ENCODE measurements at regions not wholly inside any gene's neighbourhood (a gene's known extent, or its start where the extent isn't known, plus 50 kb on each side); places are given as distances from the start of the nearest gene placed in this dataset.

DNA sequence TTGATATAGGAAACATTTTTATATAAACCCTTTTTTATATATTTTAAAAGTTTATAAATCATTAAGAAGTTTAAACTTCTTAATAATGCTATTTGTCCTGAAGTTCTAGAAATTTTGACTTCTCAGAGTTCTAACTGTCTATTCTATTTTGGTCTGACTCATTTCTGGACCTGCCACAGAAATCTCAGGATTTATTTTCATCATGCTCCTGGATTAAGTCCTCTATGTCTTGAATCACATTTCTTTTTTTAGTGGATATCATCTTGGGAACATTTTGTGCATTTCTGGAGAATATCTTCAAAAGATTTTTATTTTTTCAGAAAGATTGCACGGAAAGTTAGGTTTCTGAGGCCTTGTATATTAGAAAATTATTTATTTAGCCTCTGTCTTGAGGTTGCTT is 289.1 kb downstream of the NDFIP2 start:
- H3K4ac ChIP-seq (ENCODE audit: low read depth, low read length), result no peak overlapping the region
- no peak overlapping the region for H2BK20ac ChIP-seq (ENCODE audit: low read depth, low read length)
- H4K8ac ChIP-seq (ENCODE audit: low read depth in 2 of 2, low read length in 2 of 2), result no peak overlapping the region
- no peak overlapping the region for H2BK120ac ChIP-seq (ENCODE audit: low read depth, low read length)
- POLR2A ChIA-PET (ENCODE audit: unreplicated experiment), result no interaction called here
- H3K27ac ChIP-seq (ENCODE audit: insufficient read depth, low read length), result no peak overlapping the region
- no peaks in the 10 kb centered on the region for H3K79me1 ChIP-seq (ENCODE audit: low read depth in 1 of 2, low read length in 2 of 2)
- no peak overlapping the region for H2AK5ac ChIP-seq (ENCODE audit: low read depth, low read length)
- WGBS, 2 experiments (ENCODE audit: extremely low coverage in 2 of 2, insufficient read length in 1 of 2), result no CpG with 5 or more reads among the region's 1 CpG
- intact Hi-C loops (cut with micrococcal nuclease), result loop anchor here (10.0 kb wide), 1 partner anchor 225 kb away; no protein-coding TSS in a partner anchor
- no peak overlapping the region for H3K9ac ChIP-seq (ENCODE audit: low read depth, low read length)
- no TSS peak for BruUV-seq (replicated peaks)
- H2AFZ ChIP-seq (replicated peaks; ENCODE audit: low read length, poor library complexity), result no peak overlapping the region
- H3K4me2 ChIP-seq (ENCODE audit: low read depth, low read length), result no peak overlapping the region
- no peak overlapping the region for H2BK15ac ChIP-seq (ENCODE audit: low read depth, low read length)
- CTCF ChIA-PET, result interaction anchor here (0.6 kb wide), 1 partner anchor 287 kb away, joined by 4 read pairs; no protein-coding TSS in a partner anchor
- dilution Hi-C loops (cut with HindIII; ENCODE audit: low sequenced_read_pairs, unreplicated experiment), result no loop called here
- TF ChIP-seq BHLHE40 (IDR thresholded peaks at IDR 0.05; ENCODE audit: low read depth, low read length) (no peak), RCOR1 (IDR thresholded peaks at IDR 0.05; ENCODE audit: insufficient replicate concordance, low read length) (no peak), CHD1 (IDR thresholded peaks at IDR 0.05; ENCODE audit: low read depth, low read length) (no peak), FOS (IDR thresholded peaks at IDR 0.05; ENCODE audit: low read depth, low read length) (no peak), MXI1 (IDR thresholded peaks at IDR 0.05; ENCODE audit: borderline replicate concordance, low read depth, low read length) (no peak), NFE2L2 (IDR thresholded peaks at IDR 0.05; ENCODE audit: low read depth, low read length) (no peak), MAZ (IDR thresholded peaks at IDR 0.05; ENCODE audit: borderline replicate concordance, low read depth, low read length) (no peak), RAD21 (IDR thresholded peaks at IDR 0.05; ENCODE audit: low read length) (no peak), MAFK (IDR thresholded peaks at IDR 0.05; ENCODE audit: low read depth, low read length) (no peak), SMC3 (IDR thresholded peaks at IDR 0.05; ENCODE audit: low read depth, low read length) (no peak)
- TF ChIP-seq, protein P1, sequence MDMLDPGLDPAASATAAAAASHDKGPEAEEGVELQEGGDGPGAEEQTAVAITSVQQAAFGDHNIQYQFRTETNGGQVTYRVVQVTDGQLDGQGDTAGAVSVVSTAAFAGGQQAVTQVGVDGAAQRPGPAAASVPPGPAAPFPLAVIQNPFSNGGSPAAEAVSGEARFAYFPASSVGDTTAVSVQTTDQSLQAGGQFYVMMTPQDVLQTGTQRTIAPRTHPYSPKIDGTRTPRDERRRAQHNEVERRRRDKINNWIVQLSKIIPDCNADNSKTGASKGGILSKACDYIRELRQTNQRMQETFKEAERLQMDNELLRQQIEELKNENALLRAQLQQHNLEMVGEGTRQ (IDR thresholded peaks at IDR 0.05; ENCODE audit: low read depth, low read length), result no peak
- TF ChIP-seq, protein P2, sequence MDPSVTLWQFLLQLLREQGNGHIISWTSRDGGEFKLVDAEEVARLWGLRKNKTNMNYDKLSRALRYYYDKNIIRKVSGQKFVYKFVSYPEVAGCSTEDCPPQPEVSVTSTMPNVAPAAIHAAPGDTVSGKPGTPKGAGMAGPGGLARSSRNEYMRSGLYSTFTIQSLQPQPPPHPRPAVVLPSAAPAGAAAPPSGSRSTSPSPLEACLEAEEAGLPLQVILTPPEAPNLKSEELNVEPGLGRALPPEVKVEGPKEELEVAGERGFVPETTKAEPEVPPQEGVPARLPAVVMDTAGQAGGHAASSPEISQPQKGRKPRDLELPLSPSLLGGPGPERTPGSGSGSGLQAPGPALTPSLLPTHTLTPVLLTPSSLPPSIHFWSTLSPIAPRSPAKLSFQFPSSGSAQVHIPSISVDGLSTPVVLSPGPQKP (IDR thresholded peaks at IDR 0.05; ENCODE audit: borderline replicate concordance, low read depth, low read length), result no peak
- no peak overlapping the region for H3K18ac ChIP-seq (ENCODE audit: low read depth, low read length)
- no peak overlapping the region for H3K14ac ChIP-seq (replicated peaks; ENCODE audit: low read depth, low read length)
- no peaks in the 10 kb centered on the region for H3K9me1 ChIP-seq (ENCODE audit: insufficient read depth, low read length)
- no peaks in the 10 kb centered on the region for H3K9me3 ChIP-seq (ENCODE audit: control insufficient read depth, insufficient read depth, low read length)
- ATAC-seq (ENCODE audit: low read depth) (no peak), DNase-seq (no peak)
- in situ Hi-C loops (cut with MboI; ENCODE audit: low sequenced_read_pairs), result loop anchor here (10.0 kb wide), 1 partner anchor 595 kb away; no protein-coding TSS in a partner anchor
- peaks cover 2% of the 10 kb centered on the region; the same call in 1 of the 2 replicates for H3K4me1 ChIP-seq (ENCODE audit: control insufficient read depth, insufficient read depth, low read length)
- H4K91ac ChIP-seq (ENCODE audit: insufficient read depth, low read depth, low read length), result no peak overlapping the region
- no peak overlapping the region for H3K4me3 ChIP-seq (ENCODE audit: insufficient read depth, low read depth, low read length)
- no peaks in the 10 kb centered on the region for H3K27me3 ChIP-seq (ENCODE audit: control insufficient read depth, insufficient read depth, low read length)
- no peaks in the 10 kb centered on the region for H3K36me3 ChIP-seq (ENCODE audit: control insufficient read depth, insufficient read depth, low read length)
- no peak overlapping the region for H4K5ac ChIP-seq (ENCODE audit: low read depth, low read length)
- no peaks in the 10 kb centered on the region for H4K20me1 ChIP-seq (ENCODE audit: insufficient read depth, low read length)
- no peak overlapping the region for H3K23ac ChIP-seq (ENCODE audit: low read depth, low read length)
- no peak overlapping the region for H3K56ac ChIP-seq (ENCODE audit: extremely low read depth, insufficient read depth, low read length)
- no peak overlapping the region for H2AK9ac ChIP-seq (replicated peaks; ENCODE audit: low read depth, low read length, poor library complexity)
- no peak overlapping the region for H2BK5ac ChIP-seq (ENCODE audit: low read depth, low read length, poor library complexity, severe bottlenecking)

Data from IMR-90 (cell line).